ENCODE measurements at regions not wholly inside any gene's neighbourhood (a gene's known extent, or its start where the extent isn't known, plus 50 kb on each side); places are given as distances from the start of the nearest gene placed in this dataset.

DNA sequence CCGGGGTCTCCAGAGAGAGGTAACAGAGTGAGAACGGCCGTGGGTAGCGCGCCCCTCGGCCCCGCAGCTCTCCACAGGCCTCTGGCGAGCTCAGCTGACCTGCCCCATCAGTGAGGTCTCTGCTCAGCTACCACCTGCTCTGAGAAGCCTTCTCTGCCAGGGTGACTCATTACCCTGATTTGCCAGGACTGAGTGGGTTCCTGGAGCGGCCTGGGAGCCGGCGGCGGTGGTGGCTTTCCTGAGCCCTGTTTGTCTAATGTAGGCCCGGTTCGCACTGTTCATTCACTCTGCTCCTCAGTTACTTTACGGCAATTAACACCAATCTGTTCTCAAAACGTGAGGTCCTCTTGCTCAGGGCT, 351.0 kb upstream of the B3GAT1 start:
- TF ChIP-seq EZH2 (IDR thresholded peaks at IDR 0.05; ENCODE audit: low read depth) (no peak), CTCF (conservative IDR thresholded peaks at IDR 0.05) (no peak)
